ENCODE measurements at regions not wholly inside any gene's neighbourhood (a gene's known extent, or its start where the extent isn't known, plus 50 kb on each side); places are given as distances from the start of the nearest gene placed in this dataset.
A peak's percentile ranks its signal among the peaks of the same experiment; 100 is the strongest.

DNA sequence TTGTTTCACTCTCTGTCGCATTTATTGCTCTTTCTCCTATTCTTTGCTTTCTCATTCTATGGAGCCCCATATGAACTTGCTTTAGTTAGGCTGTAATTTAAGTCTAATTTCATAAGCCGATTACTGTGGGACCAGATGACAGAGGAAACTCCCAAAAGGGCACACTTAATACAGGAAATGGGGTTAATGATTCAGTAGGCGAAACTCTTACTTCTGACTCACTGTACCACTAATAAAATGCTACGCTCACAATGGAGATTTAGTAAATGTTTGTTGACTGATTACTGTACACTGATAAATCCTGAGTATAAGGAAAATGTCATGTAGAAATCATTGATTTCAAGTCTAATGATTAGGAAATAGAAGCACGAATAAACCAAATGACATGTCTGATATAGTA is 276.4 kb downstream of the KLF5 start:
- peak; percentile 42 to 76 (median 69) for DNase-seq
- Histone ChIP-seq H4K20me1 (ENCODE audit: insufficient read depth, low read length) (no peaks in the 10 kb centered on the region), H3K9me3 (replicated peaks in 1 of 2; ENCODE audit: control insufficient read depth in 1 of 2, insufficient read depth in 1 of 2, low read length in 2 of 2) (peaks cover 0 to 4% of the 10 kb centered on the region in 2 donors), H3K79me2 (ENCODE audit: insufficient read depth, low read length) (no peaks in the 10 kb centered on the region), H2AFZ (ENCODE audit: insufficient read depth, low read depth, low read length, poor library complexity, severe bottlenecking) (no peak overlapping the region), H3K9ac (ENCODE audit: insufficient read depth, low read length, poor library complexity, severe bottlenecking) (peak overlapping the region; percentile 37), H3K27me3 (ENCODE audit: control insufficient read depth in 2 of 2, insufficient read depth in 2 of 2, low read length in 2 of 2) (no peaks in the 10 kb centered on the region), H3K36me3 (replicated peaks in 1 of 2; ENCODE audit: control insufficient read depth in 1 of 2, insufficient read depth in 2 of 2, low read length in 2 of 2) (no peaks in the 10 kb centered on the region), H3K4me1 (ENCODE audit: control insufficient read depth in 1 of 2, insufficient read depth in 2 of 2, low read length in 2 of 2) (peaks cover 2 to 28% of the 10 kb centered on the region in 2 donors), H3K4me2 (replicated peaks; ENCODE audit: extremely low read depth, low read length, poor library complexity, severe bottlenecking) (peak overlapping the region; percentile 7), H3K4me3 (replicated peaks in 1 of 3; ENCODE audit: low read depth in 2 of 3, low read length in 3 of 3) (peak overlapping the region in 1 of 3 experiments; percentile 15), H3K27ac (ENCODE audit: low read depth in 1 of 2, low read length in 2 of 2) (peak overlapping the region in 1 of 2 donors; percentile 86)
- peaks cover 0 to 3% (median 0%) of the 10 kb centered on the region in 7 donors for H3K9me3 Mint-ChIP-seq
- H3K4me3 Mint-ChIP-seq = peak overlapping the region in 1 of 2 donors; percentile 30
- H3K36me3 Mint-ChIP-seq = peaks cover 0 to 3% of the 10 kb centered on the region in 2 donors
- peaks cover 31% of the 10 kb centered on the region for H3K4me1 Mint-ChIP-seq
- TF ChIP-seq, protein P1, sequence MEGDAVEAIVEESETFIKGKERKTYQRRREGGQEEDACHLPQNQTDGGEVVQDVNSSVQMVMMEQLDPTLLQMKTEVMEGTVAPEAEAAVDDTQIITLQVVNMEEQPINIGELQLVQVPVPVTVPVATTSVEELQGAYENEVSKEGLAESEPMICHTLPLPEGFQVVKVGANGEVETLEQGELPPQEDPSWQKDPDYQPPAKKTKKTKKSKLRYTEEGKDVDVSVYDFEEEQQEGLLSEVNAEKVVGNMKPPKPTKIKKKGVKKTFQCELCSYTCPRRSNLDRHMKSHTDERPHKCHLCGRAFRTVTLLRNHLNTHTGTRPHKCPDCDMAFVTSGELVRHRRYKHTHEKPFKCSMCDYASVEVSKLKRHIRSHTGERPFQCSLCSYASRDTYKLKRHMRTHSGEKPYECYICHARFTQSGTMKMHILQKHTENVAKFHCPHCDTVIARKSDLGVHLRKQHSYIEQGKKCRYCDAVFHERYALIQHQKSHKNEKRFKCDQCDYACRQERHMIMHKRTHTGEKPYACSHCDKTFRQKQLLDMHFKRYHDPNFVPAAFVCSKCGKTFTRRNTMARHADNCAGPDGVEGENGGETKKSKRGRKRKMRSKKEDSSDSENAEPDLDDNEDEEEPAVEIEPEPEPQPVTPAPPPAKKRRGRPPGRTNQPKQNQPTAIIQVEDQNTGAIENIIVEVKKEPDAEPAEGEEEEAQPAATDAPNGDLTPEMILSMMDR (IDR thresholded peaks at IDR 0.05) = no peak
- WGBS (ENCODE audit: insufficient coverage) = no CpG with 5 or more reads among the region's 5 CpGs
- no peaks in the 10 kb centered on the region for H3K27me3 Mint-ChIP-seq (ENCODE audit: low read depth in 3 of 3)
- intact Hi-C loops (cut with micrococcal nuclease) = loop anchor here in 1 of 2 donors (10.0 kb wide), 1 partner anchor 80 kb away; no protein-coding TSS in a partner anchor
- peak overlapping the region; percentile 58 to 96 (median 87) for H3K27ac Mint-ChIP-seq

DNA sequence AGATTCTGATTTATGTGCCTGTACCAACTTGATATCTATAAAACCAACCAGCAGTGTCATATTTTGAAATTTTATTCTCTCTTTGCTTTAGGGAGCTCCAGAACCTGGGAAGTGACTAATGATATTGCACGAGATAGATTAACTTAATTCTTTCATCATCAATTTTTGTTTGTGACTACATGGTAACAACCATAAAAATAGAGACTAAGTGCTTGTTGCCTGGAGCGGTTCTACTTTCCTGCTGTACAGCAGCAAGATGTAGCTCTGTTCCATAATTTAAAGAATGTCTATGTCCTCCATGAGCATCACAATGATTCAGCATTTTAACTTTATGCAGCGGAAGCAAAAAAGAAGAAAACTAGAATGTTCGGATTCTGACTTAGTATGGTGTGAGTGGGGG is 275.6 kb downstream of the KLF5 start:
- Mint-ChIP-seq H3K27ac (peak overlapping the region; percentile 55 to 96 (median 87)), H3K4me3 (peak overlapping the region in 1 of 2 donors; percentile 11), H3K4me1 (peaks cover 31% of the 10 kb centered on the region), H3K9me3 (peaks cover 0 to 3% (median 0%) of the 10 kb centered on the region in 7 donors), H3K27me3 (ENCODE audit: low read depth in 3 of 3) (no peaks in the 10 kb centered on the region), H3K36me3 (peaks cover 0 to 3% of the 10 kb centered on the region in 2 donors)
- Histone ChIP-seq H2AFZ (ENCODE audit: insufficient read depth, low read depth, low read length, poor library complexity, severe bottlenecking) (no peak overlapping the region), H3K79me2 (ENCODE audit: insufficient read depth, low read length) (no peaks in the 10 kb centered on the region), H3K4me1 (ENCODE audit: control insufficient read depth in 1 of 2, insufficient read depth in 2 of 2, low read length in 2 of 2) (peaks cover 2 to 28% of the 10 kb centered on the region in 2 donors), H3K9ac (ENCODE audit: insufficient read depth, low read length, poor library complexity, severe bottlenecking) (peak overlapping the region; percentile 37), H3K27me3 (ENCODE audit: control insufficient read depth in 2 of 2, insufficient read depth in 2 of 2, low read length in 2 of 2) (no peaks in the 10 kb centered on the region), H3K4me3 (replicated peaks in 1 of 3; ENCODE audit: low read depth in 2 of 3, low read length in 3 of 3) (no peak overlapping the region), H3K36me3 (replicated peaks in 1 of 2; ENCODE audit: control insufficient read depth in 1 of 2, insufficient read depth in 2 of 2, low read length in 2 of 2) (no peaks in the 10 kb centered on the region), H3K9me3 (replicated peaks in 1 of 2; ENCODE audit: control insufficient read depth in 1 of 2, insufficient read depth in 1 of 2, low read length in 2 of 2) (peaks cover 0 to 4% of the 10 kb centered on the region in 2 donors), H3K27ac (ENCODE audit: low read depth in 1 of 2, low read length in 2 of 2) (peak overlapping the region in 1 of 2 donors; percentile 86), H3K4me2 (replicated peaks; ENCODE audit: extremely low read depth, low read length, poor library complexity, severe bottlenecking) (peak overlapping the region; percentile 7), H4K20me1 (ENCODE audit: insufficient read depth, low read length) (no peaks in the 10 kb centered on the region)
- TF ChIP-seq, protein P1 (IDR thresholded peaks at IDR 0.05) = no peak
- intact Hi-C loops (cut with micrococcal nuclease) = loop anchor here in 1 of 2 donors (10.0 kb wide), 1 partner anchor 80 kb away; no protein-coding TSS in a partner anchor
- no CpG with 5 or more reads among the region's 4 CpGs for WGBS (ENCODE audit: insufficient coverage)
- DNase-seq = peak; percentile 5 to 54 (median 47)

All from CD14-positive monocyte (primary cell).